ENCODE measurements at regions not wholly inside any gene's neighbourhood (a gene's known extent, or its start where the extent isn't known, plus 50 kb on each side); places are given as distances from the start of the nearest gene placed in this dataset.

DNA sequence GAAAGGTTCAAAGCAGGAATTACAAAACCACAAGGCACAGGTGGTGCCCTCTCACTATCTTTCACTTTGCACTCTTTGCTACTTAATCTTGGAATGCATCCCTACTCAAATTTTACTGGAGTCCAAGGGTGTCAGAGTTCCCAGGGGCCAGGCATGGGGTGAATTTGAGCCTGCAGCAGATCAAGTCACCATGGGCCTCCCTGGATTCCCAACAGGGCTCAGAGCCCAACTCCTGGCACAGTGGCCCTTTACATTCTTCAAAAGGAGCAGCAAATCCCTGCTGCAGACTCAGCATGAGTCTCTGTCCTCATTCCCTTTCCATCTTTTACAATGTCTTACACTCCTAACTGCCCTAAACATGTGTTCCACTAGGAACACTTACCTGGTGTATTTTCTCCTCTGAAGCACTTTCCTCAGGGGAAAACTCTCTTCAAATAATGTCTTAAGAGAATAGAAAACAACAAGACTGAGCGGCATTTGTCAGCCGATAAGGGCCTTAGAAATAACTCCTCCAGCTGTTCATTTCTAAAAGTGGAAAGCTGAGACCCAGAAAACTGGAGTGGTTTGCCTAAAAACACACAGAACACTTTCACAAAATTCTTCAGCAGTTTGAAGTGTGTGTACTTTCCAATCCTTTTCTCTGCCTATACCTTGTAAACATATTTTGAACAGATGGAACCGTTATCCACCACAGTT is 596.0 kb downstream of the INSC start:
- TF ChIP-seq, protein P1, sequence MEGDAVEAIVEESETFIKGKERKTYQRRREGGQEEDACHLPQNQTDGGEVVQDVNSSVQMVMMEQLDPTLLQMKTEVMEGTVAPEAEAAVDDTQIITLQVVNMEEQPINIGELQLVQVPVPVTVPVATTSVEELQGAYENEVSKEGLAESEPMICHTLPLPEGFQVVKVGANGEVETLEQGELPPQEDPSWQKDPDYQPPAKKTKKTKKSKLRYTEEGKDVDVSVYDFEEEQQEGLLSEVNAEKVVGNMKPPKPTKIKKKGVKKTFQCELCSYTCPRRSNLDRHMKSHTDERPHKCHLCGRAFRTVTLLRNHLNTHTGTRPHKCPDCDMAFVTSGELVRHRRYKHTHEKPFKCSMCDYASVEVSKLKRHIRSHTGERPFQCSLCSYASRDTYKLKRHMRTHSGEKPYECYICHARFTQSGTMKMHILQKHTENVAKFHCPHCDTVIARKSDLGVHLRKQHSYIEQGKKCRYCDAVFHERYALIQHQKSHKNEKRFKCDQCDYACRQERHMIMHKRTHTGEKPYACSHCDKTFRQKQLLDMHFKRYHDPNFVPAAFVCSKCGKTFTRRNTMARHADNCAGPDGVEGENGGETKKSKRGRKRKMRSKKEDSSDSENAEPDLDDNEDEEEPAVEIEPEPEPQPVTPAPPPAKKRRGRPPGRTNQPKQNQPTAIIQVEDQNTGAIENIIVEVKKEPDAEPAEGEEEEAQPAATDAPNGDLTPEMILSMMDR (conservative IDR thresholded peaks at IDR 0.05; ENCODE audit: low read depth, low read length) = no peak
- TF ChIP-seq EZH2 (IDR thresholded peaks at IDR 0.05; ENCODE audit: low read length, unreplicated experiment) = no peak
- TF ChIP-seq EZH2phosphoT487 (IDR thresholded peaks at IDR 0.05; ENCODE audit: borderline replicate concordance, low read length) = no peak
